Activated naive CD4-positive, alpha-beta T cell treated with anti-CD3 and anti-CD28 coated beads, Interleukin-2, amount 50 U/mL, for 24 hours (primary cell): ENCODE measurements at regions not wholly inside any gene's neighbourhood (a gene's known extent, or its start where the extent isn't known, plus 50 kb on each side); places are given as distances from the start of the nearest gene placed in this dataset.

Experiments
- H3K27ac Mint-ChIP-seq: one replicate; pipeline ENCODE4 v1.8.0; 2021; ENCODE audit warnings: mild to moderate bottlenecking, mixed read lengths
- H3K27me3 Mint-ChIP-seq: one replicate; pipeline ENCODE4 v1.8.0; 2021; ENCODE audit warnings: mixed read lengths
- H3K36me3 Mint-ChIP-seq: one replicate; pipeline ENCODE4 v1.8.0; 2021; ENCODE audit warnings: mixed read lengths
- H3K4me1 Mint-ChIP-seq: one replicate; pipeline ENCODE4 v1.8.0; 2021; ENCODE audit warnings: mixed read lengths
- H3K4me3 Mint-ChIP-seq: one replicate; pipeline ENCODE4 v1.8.0; 2021; ENCODE audit warnings: mild to moderate bottlenecking, mixed read lengths
- H3K9me3 Mint-ChIP-seq: one replicate; pipeline ENCODE4 v1.8.0; 2021; ENCODE audit warnings: mixed read lengths

DNA sequence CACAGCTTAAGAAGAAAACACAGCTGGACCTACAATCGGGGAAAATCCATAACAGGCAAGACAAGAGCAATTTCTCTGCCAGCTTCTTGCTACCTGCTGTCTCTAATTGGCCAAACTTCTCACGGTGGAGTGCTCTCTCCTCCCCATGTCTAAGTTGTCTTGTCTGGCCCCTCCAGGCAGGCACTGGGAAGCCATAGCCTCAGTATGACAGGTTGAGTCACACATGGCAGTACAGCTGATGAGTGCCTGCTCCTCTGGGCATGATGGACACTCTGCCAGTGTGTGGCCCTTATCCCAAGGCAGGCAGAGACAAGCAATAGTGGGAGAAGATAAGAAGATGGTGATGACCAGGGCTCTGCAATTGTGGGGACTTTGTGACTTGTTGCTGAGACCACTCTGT is 551.8 kb downstream of the DIPK2A start:
- no peak overlapping the region for H3K4me3 Mint-ChIP-seq
- H3K27ac Mint-ChIP-seq: no peak overlapping the region
- H3K9me3 Mint-ChIP-seq: no peaks in the 10 kb centered on the region
- H3K4me1 Mint-ChIP-seq: no peaks in the 10 kb centered on the region
- no peaks in the 10 kb centered on the region for H3K36me3 Mint-ChIP-seq
- H3K27me3 Mint-ChIP-seq: peaks cover 1% of the 10 kb centered on the region

DNA sequence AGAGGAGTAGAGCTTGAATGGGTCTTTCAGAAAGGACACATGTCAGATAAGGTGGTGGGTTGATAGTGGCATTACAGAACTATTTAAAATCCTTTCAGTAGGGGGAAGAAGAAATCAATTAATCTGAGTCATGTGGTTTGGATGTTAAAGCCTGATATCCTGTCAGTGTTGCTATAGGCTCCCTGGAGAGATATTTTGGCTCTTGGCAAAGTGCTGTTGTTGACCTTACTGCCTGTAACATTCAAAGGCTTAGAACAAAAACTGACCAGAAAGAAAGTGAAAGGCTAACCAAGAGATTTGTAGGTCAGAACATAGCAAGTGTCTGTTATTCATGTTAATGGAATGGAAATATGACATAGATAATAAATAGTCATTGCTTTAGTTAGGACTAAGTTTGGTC is 552.9 kb downstream of the DIPK2A start:
- no peaks in the 10 kb centered on the region for H3K4me1 Mint-ChIP-seq
- H3K27ac Mint-ChIP-seq: no peak overlapping the region
- H3K36me3 Mint-ChIP-seq: no peaks in the 10 kb centered on the region
- peaks cover 1% of the 10 kb centered on the region for H3K27me3 Mint-ChIP-seq
- no peaks in the 10 kb centered on the region for H3K9me3 Mint-ChIP-seq
- no peak overlapping the region for H3K4me3 Mint-ChIP-seq

GRCh38 chr3:144529566-144529965 is 557.9 kb downstream of the DIPK2A start:
- Mint-ChIP-seq H3K4me3 (no peak overlapping the region), H3K27ac (no peak overlapping the region), H3K4me1 (no peaks in the 10 kb centered on the region), H3K27me3 (peaks cover 1% of the 10 kb centered on the region), H3K9me3 (no peaks in the 10 kb centered on the region), H3K36me3 (no peaks in the 10 kb centered on the region)

DNA sequence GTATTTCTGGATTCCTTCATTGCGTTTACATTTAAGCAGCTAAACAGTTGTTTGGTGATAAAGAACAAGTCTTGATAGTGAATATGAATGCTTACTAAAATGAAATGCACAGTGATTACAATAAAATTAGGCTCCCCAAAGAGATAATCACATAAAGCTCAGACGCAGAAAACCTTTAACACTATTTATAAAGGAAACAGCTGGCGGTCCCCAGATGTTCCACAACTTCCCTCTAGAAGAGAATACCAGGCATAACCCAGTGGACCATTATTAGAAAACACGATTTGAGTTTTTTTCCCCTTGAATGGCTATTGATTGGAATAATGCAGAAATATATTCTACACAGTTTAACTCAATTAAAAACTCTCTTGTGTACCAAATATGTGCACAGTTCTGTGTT is 573.2 kb downstream of the DIPK2A start:
- H3K27ac Mint-ChIP-seq: no peak overlapping the region
- no peaks in the 10 kb centered on the region for H3K4me1 Mint-ChIP-seq
- H3K4me3 Mint-ChIP-seq: no peak overlapping the region
- H3K9me3 Mint-ChIP-seq: no peaks in the 10 kb centered on the region
- H3K27me3 Mint-ChIP-seq: no peaks in the 10 kb centered on the region
- no peaks in the 10 kb centered on the region for H3K36me3 Mint-ChIP-seq

GRCh38 chr3:144546539-144546938 is 574.9 kb downstream of the DIPK2A start:
- H3K27me3 Mint-ChIP-seq: peaks cover 1% of the 10 kb centered on the region
- H3K9me3 Mint-ChIP-seq: no peaks in the 10 kb centered on the region
- H3K4me1 Mint-ChIP-seq: no peaks in the 10 kb centered on the region
- H3K4me3 Mint-ChIP-seq: no peak overlapping the region
- no peak overlapping the region for H3K27ac Mint-ChIP-seq
- H3K36me3 Mint-ChIP-seq: no peaks in the 10 kb centered on the region

- Mint-ChIP-seq H3K36me3 (no peaks in the 10 kb centered on the region), H3K27me3 (peaks cover 1% of the 10 kb centered on the region), H3K27ac (no peak overlapping the region), H3K4me1 (no peaks in the 10 kb centered on the region), H3K9me3 (no peaks in the 10 kb centered on the region), H3K4me3 (no peak overlapping the region)
Observed at GRCh38 chr3:144548346-144548745, 576.7 kb downstream of the DIPK2A start.

DNA sequence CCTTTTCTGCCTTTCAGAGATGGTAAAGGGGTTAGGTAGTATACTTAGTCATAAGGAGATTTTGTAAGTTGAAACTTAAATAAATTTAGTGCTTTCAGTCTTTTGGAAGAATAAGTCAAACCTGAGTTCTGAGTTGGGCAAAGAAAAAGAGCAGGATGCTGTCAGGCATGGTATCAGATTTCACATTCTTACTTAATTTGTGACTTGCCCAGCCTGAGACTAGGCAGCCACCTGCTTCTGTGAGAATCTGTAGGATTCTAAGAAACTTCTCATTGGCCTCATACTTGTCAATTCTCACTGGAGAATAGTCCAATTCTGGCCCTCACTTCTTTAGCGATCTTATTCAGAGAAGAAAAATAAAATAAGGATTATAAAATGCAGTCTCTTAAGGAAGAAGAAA is 577.5 kb downstream of the DIPK2A start:
- Mint-ChIP-seq H3K27me3 (peaks cover 1% of the 10 kb centered on the region), H3K27ac (no peak overlapping the region), H3K9me3 (no peaks in the 10 kb centered on the region), H3K4me3 (no peak overlapping the region), H3K36me3 (no peaks in the 10 kb centered on the region), H3K4me1 (no peaks in the 10 kb centered on the region)

- Mint-ChIP-seq H3K4me1 (no peaks in the 10 kb centered on the region), H3K27ac (no peak overlapping the region), H3K27me3 (peaks cover 1% of the 10 kb centered on the region), H3K36me3 (no peaks in the 10 kb centered on the region), H3K9me3 (no peaks in the 10 kb centered on the region), H3K4me3 (no peak overlapping the region)
Observed at GRCh38 chr3:144552346-144553057, 580.9 kb downstream of the DIPK2A start.

GRCh38 chr3:144553301-144553700 is 581.7 kb downstream of the DIPK2A start:
- peaks cover 1% of the 10 kb centered on the region for H3K27me3 Mint-ChIP-seq
- H3K36me3 Mint-ChIP-seq: no peaks in the 10 kb centered on the region
- H3K27ac Mint-ChIP-seq: no peak overlapping the region
- H3K9me3 Mint-ChIP-seq: no peaks in the 10 kb centered on the region
- no peak overlapping the region for H3K4me3 Mint-ChIP-seq
- H3K4me1 Mint-ChIP-seq: no peaks in the 10 kb centered on the region

DNA sequence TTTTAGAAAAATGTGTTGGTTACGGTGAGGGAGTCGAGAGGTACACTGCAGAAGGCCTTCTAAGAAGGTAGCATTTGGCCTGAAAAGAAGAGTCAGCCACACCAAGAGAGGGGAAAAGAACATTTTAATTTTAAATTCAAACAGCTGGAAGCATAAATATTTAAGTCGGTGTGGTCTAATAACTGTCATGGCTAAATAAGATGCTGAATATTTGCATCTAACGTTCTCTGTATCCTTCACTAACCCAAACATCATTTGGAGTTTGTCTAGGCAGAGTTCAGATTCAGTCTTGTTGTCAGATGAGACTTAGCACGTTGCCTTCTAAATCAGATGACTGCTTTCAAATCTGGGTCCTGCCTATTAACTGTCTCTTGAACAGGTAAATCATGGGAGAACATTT is 583.3 kb downstream of the DIPK2A start:
- Mint-ChIP-seq H3K27ac (no peak overlapping the region), H3K9me3 (no peaks in the 10 kb centered on the region), H3K36me3 (no peaks in the 10 kb centered on the region), H3K4me1 (no peaks in the 10 kb centered on the region), H3K27me3 (peaks cover 1% of the 10 kb centered on the region), H3K4me3 (no peak overlapping the region)

DNA sequence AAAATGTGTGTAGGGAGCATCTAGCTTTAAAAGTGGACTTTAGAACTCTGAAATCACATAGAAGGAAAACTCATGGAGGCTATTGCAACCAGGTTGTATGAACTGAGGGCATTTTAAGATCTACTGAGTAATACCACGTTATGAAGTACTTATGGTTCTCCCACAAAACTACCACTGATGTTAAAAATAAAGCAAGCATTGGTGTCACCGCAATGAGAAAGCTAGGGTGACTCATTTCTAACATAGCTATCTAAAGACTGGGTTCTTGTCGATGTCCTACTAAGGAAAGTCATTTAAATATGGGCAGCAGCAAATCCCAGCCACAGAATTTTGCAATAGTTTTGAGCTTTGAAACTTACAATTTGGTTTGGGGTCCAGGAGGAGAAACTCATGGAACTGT is 584.8 kb downstream of the DIPK2A start:
- H3K9me3 Mint-ChIP-seq: no peaks in the 10 kb centered on the region

DNA sequence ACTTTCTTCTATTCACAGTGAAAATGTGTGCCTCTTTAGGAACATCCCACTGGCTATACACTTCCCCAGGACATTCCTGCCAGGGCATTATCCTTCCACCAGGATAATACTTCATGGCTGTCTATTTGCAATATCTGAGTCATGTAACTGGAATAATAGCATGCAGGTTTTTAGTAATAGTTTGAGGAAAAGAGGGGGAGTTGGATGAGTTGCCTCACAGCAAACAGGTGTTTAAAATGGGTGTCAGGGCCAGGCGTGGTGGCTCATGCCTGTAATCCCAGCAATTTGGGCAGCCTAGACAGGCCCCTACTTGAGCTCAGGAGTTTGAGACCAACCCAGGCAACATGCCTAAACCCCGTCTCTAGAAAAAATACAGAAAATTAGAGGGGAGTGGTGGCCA is 585.9 kb downstream of the DIPK2A start:
- Mint-ChIP-seq H3K27ac (no peak overlapping the region), H3K27me3 (no peaks in the 10 kb centered on the region), H3K4me1 (no peaks in the 10 kb centered on the region), H3K9me3 (no peaks in the 10 kb centered on the region), H3K4me3 (no peak overlapping the region), H3K36me3 (no peaks in the 10 kb centered on the region)

More for the DNA sequence above, 584.8 kb downstream of the DIPK2A start:
- Mint-ChIP-seq H3K27ac (no peak overlapping the region), H3K27me3 (no peaks in the 10 kb centered on the region), H3K4me3 (no peak overlapping the region), H3K4me1 (no peaks in the 10 kb centered on the region), H3K36me3 (no peaks in the 10 kb centered on the region)

DNA sequence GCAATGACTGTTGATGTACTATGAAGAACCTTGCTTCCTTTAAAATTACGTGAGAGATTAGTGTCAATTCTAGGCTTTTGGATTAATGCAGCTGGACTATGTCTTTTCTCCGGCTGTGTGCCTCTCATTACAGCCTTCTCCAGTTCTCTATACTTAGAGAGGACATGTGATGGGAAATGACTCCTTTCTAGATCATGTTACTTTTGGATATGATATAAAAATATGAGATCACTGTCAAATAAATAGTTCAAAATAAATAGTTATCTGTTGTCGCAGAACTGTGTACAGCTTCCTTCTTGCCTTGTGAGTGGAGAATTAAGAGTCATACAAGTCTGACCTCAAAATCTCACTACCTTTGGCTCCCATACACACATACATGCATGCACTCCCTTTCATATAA is 592.4 kb downstream of the DIPK2A start:
- H3K9me3 Mint-ChIP-seq: no peaks in the 10 kb centered on the region
- H3K27ac Mint-ChIP-seq: no peak overlapping the region
- H3K4me1 Mint-ChIP-seq: no peaks in the 10 kb centered on the region
- no peaks in the 10 kb centered on the region for H3K36me3 Mint-ChIP-seq
- H3K27me3 Mint-ChIP-seq: no peaks in the 10 kb centered on the region
- H3K4me3 Mint-ChIP-seq: no peak overlapping the region

- no peaks in the 10 kb centered on the region for H3K9me3 Mint-ChIP-seq
- no peaks in the 10 kb centered on the region for H3K4me1 Mint-ChIP-seq
- no peak overlapping the region for H3K27ac Mint-ChIP-seq
- H3K36me3 Mint-ChIP-seq: no peaks in the 10 kb centered on the region
- H3K4me3 Mint-ChIP-seq: no peak overlapping the region
- no peaks in the 10 kb centered on the region for H3K27me3 Mint-ChIP-seq
Observed at GRCh38 chr3:144566320-144566719, 594.7 kb downstream of the DIPK2A start.

- Mint-ChIP-seq H3K27ac (no peak overlapping the region), H3K9me3 (no peaks in the 10 kb centered on the region), H3K27me3 (no peaks in the 10 kb centered on the region), H3K36me3 (no peaks in the 10 kb centered on the region), H3K4me3 (no peak overlapping the region), H3K4me1 (no peaks in the 10 kb centered on the region)
Observed at GRCh38 chr3:144569651-144570050, 598.0 kb downstream of the DIPK2A start.

DNA sequence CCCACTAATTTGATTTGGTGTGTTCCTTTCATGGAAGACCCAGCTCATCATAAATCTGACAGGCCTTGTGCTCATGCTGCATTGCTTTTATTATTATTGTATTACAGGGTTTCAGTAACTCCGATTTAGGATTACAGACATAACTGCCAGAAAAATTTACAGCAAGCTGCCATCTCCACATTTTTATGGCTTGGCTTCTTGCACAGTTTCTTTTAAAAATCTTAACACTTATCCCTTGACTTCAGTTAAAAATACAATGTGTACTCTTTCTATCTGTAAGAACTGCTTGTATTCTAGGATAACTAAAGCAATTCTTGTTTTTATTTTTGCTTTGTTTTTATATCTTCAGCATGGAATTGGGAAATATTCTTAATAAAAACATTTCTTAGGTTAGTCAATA is 612.2 kb downstream of the DIPK2A start:
- Mint-ChIP-seq H3K27me3 (no peaks in the 10 kb centered on the region), H3K9me3 (peaks cover 4% of the 10 kb centered on the region), H3K27ac (no peak overlapping the region), H3K4me1 (no peaks in the 10 kb centered on the region), H3K36me3 (no peaks in the 10 kb centered on the region), H3K4me3 (no peak overlapping the region)

DNA sequence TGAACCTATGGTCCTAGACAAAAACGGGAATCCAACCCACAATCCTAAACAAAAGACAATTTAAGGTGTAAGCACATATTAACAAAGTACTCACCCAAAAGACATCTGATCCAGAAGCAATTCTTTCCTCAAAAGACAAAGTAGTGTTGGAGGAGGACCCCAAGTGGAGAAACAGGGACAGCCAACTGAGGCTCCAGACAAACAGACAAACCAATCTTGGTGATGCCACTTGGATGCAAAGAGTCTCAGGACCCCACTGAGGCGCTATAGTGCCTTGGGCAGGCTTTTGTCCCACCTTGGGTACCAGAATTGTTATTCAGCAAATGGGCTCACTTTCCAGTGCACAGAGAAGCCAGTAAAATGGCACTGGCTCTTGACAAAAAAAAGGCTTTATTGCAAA is 613.8 kb downstream of the DIPK2A start:
- H3K27ac Mint-ChIP-seq: no peak overlapping the region
- H3K9me3 Mint-ChIP-seq: peaks cover 4% of the 10 kb centered on the region
- H3K4me1 Mint-ChIP-seq: no peaks in the 10 kb centered on the region
- no peak overlapping the region for H3K4me3 Mint-ChIP-seq
- H3K27me3 Mint-ChIP-seq: no peaks in the 10 kb centered on the region
- no peaks in the 10 kb centered on the region for H3K36me3 Mint-ChIP-seq
